ENCODE measurements at regions not wholly inside any gene's neighbourhood (a gene's known extent, or its start where the extent isn't known, plus 50 kb on each side); places are given as distances from the start of the nearest gene placed in this dataset.
A peak's percentile ranks its signal among the peaks of the same experiment; 100 is the strongest.

DNA sequence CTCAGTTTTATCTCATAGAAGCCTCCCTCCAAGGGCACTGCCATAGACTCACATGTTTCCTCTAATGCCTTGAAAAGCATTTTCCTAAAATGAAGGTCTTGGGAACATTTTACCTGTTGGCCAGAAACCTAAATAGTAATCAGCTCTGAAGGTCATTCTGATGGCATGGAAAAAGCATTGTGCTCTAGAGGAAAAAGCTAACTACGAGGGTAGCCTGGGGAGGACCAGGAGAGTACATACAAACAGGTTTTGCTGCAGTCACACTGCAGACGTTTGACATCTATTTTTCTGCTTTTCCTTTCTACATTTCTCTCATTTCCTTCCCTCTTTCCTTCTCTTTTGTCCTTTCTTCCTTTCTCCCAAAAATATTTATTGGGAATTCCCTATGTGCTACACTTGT lies 103.3 kb upstream of the SORBS2 start:
- Histone ChIP-seq H3K27ac (peak overlapping the region; percentile 49), H3K36me3 (no peaks in the 10 kb centered on the region), H3K4me1 (ENCODE audit: low read depth) (peaks cover 24% of the 10 kb centered on the region), H3K27me3 (no peaks in the 10 kb centered on the region), H3K4me3 (no peak overlapping the region), H3K9me3 (ENCODE audit: low read depth) (no peaks in the 10 kb centered on the region)
- DNase-seq (ENCODE audit: low read depth in 1 of 2, low spot score in 1 of 2), result no peak
- TF ChIP-seq, protein P1, sequence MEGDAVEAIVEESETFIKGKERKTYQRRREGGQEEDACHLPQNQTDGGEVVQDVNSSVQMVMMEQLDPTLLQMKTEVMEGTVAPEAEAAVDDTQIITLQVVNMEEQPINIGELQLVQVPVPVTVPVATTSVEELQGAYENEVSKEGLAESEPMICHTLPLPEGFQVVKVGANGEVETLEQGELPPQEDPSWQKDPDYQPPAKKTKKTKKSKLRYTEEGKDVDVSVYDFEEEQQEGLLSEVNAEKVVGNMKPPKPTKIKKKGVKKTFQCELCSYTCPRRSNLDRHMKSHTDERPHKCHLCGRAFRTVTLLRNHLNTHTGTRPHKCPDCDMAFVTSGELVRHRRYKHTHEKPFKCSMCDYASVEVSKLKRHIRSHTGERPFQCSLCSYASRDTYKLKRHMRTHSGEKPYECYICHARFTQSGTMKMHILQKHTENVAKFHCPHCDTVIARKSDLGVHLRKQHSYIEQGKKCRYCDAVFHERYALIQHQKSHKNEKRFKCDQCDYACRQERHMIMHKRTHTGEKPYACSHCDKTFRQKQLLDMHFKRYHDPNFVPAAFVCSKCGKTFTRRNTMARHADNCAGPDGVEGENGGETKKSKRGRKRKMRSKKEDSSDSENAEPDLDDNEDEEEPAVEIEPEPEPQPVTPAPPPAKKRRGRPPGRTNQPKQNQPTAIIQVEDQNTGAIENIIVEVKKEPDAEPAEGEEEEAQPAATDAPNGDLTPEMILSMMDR (IDR thresholded peaks at IDR 0.05; ENCODE audit: low read depth, low read length), result no peak

DNA sequence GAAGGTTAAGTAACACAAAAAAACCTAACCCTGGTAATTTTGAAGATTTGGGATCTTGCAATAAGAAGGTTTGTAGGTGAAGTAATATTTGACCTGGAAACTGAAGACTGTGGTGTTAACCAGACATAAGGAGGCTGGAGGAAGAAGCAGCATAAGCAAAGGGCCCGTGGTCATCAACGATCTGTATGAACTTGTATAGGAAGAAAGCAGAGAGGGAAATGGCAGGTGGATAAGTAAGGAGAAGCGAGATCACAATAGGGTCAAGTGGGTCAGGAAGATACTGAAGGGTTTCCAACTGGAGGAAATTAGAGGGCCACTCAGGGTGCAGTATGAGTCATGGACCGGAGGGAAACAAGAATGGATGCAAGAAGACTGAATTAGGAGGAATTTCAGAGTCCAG lies 103.8 kb upstream of the SORBS2 start:
- H3K27me3 ChIP-seq, result no peaks in the 10 kb centered on the region
- no peak overlapping the region for H3K4me3 ChIP-seq
- DNase-seq (ENCODE audit: low read depth in 1 of 2, low spot score in 1 of 2), result no peak
- H3K36me3 ChIP-seq, result no peaks in the 10 kb centered on the region
- peaks cover 29% of the 10 kb centered on the region for H3K4me1 ChIP-seq (ENCODE audit: low read depth)
- no peaks in the 10 kb centered on the region for H3K9me3 ChIP-seq (ENCODE audit: low read depth)
- no peak overlapping the region for H3K27ac ChIP-seq
- TF ChIP-seq, protein P1 (IDR thresholded peaks at IDR 0.05; ENCODE audit: low read depth, low read length), result no peak

DNA sequence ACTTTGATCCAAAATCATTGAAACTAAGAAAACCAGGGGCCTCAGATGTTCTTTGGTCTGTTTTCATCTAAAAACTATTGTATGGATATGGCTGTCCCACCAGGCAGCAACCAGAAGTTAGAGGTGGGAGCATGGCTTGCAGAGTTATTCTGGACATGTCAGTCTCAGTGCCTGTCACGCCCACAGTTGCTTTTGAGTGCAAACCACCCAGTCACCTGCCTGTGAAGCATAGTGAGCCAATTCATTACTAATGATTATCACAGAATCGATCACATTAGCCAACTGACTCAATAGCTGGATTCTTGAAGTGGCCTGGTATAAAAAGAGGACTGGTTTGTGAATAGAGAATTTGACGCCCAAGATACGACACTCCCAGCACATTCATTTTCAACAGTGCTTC lies 104.2 kb upstream of the SORBS2 start:
- H3K9me3 ChIP-seq (ENCODE audit: low read depth), result no peaks in the 10 kb centered on the region
- H3K27ac ChIP-seq, result no peak overlapping the region
- no peaks in the 10 kb centered on the region for H3K36me3 ChIP-seq
- H3K4me3 ChIP-seq, result no peak overlapping the region
- H3K27me3 ChIP-seq, result no peaks in the 10 kb centered on the region
- H3K4me1 ChIP-seq (ENCODE audit: low read depth), result peaks cover 31% of the 10 kb centered on the region
- DNase-seq (ENCODE audit: low read depth in 1 of 2, low spot score in 1 of 2), result no peak
- TF ChIP-seq, protein P1 (IDR thresholded peaks at IDR 0.05; ENCODE audit: low read depth, low read length), result no peak

DNA sequence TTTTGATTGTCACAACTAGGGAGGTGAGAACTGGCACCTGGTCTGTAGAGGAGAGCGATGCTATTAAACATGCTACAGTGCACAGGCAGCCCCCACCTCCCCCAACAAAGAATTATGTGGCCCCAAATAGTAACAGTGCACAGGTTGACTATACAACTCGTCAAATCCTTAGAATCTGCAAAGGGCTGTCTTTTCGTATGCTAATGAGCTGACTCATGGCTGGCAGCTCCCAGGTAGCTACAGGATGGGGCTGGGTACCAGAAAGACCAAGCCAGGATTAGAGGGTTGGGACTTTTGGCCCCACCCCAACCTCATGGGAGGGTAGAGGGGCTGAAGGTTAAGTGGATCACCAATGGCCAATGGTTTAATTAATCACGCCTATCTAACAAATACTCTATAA lies 104.7 kb upstream of the SORBS2 start:
- H3K36me3 ChIP-seq, result no peaks in the 10 kb centered on the region
- TF ChIP-seq, protein P1 (IDR thresholded peaks at IDR 0.05; ENCODE audit: low read depth, low read length), result no peak
- no peaks in the 10 kb centered on the region for H3K9me3 ChIP-seq (ENCODE audit: low read depth)
- peaks cover 35% of the 10 kb centered on the region for H3K4me1 ChIP-seq (ENCODE audit: low read depth)
- no peak overlapping the region for H3K4me3 ChIP-seq
- no peak overlapping the region for H3K27ac ChIP-seq
- DNase-seq (ENCODE audit: low read depth in 1 of 2, low spot score in 1 of 2), result no peak
- no peaks in the 10 kb centered on the region for H3K27me3 ChIP-seq

DNA sequence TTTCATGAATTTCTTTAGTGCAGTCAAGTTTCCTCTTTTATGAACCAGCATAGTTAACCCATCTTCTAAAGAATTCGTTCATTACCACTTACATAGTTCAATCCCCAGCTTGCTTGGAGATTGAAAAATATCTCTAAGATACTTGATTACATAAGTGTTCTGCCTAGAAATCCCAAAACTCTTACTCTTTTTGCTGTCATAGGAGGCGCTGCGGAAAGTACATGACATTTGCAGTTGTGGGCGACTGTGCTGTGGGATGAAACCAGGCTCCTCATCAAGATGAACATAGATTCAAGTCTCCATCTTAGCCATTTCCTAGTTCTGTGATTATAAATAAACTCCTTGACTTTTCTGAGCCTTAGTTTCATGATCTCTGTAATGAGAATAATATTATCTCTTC lies 107.1 kb upstream of the SORBS2 start:
- Histone ChIP-seq H3K27me3 (no peaks in the 10 kb centered on the region), H3K36me3 (no peaks in the 10 kb centered on the region), H3K4me1 (ENCODE audit: low read depth) (peaks cover 46% of the 10 kb centered on the region), H3K27ac (peak overlapping the region; percentile 87), H3K9me3 (ENCODE audit: low read depth) (no peaks in the 10 kb centered on the region), H3K4me3 (no peak overlapping the region)
- TF ChIP-seq, protein P1 (IDR thresholded peaks at IDR 0.05; ENCODE audit: low read depth, low read length), result no peak
- DNase-seq (ENCODE audit: low read depth in 1 of 2, low spot score in 1 of 2), result no peak

DNA sequence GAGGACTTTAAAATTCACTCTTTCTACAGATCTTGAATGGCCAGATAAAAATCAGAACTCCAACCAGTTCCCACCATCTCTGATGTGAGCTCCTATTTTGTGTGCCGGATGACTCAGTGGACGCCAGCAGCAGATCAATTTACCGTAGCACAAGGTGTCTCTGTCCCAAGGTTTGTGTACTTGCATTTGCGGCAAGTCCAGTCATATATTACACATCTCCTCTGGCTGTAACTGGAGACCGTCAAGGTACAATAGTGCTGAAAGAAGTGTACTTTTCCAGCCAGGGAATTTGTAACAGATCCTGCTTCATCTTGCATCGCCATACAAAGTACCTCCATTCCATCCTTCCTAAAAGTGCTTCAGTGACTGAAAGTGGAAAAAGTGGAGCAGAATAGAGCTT lies 108.2 kb upstream of the SORBS2 start:
- TF ChIP-seq, protein P1 (IDR thresholded peaks at IDR 0.05; ENCODE audit: low read depth, low read length), result no peak
- no peaks in the 10 kb centered on the region for H3K27me3 ChIP-seq
- H3K27ac ChIP-seq, result peak overlapping the region; percentile 87
- H3K4me3 ChIP-seq, result no peak overlapping the region
- peaks cover 44% of the 10 kb centered on the region for H3K4me1 ChIP-seq (ENCODE audit: low read depth)
- H3K9me3 ChIP-seq (ENCODE audit: low read depth), result no peaks in the 10 kb centered on the region
- H3K36me3 ChIP-seq, result no peaks in the 10 kb centered on the region
- DNase-seq (ENCODE audit: low read depth in 1 of 2, low spot score in 1 of 2), result peak in 1 of 2 donors; percentile 55
